Activated naive CD4-positive, alpha-beta T cell treated with anti-CD3 and anti-CD28 coated beads, Interleukin-2, amount 50 U/mL, for 16 hours (primary cell): ENCODE measurements at regions not wholly inside any gene's neighbourhood (a gene's known extent, or its start where the extent isn't known, plus 50 kb on each side); places are given as distances from the start of the nearest gene placed in this dataset.
"Not testable (repeated sequence)": the region's sequence is repeated elsewhere in the genome, so short reads cannot be mapped to it uniquely, and the experiment has no call there.

Experiments used
- DNase-seq: peaks from one replicate; pipeline ENCODE4 v3.0.0-alpha.2; 2020

- DNase-seq, result no peak
Measured at GRCh38 chr9:103242025-103242424, 246.9 kb downstream of the CYLC2 start.

GRCh38 chr9:103242486-103242885 lies 247.4 kb downstream of the CYLC2 start:
- DNase-seq, result no peak

- no peak for DNase-seq
Measured at GRCh38 chr9:103243553-103243952, 248.4 kb downstream of the CYLC2 start.

- no peak for DNase-seq
Measured at GRCh38 chr9:103245369-103245768, 250.2 kb downstream of the CYLC2 start.

GRCh38 chr9:103261951-103262350 lies 266.8 kb downstream of the CYLC2 start:
- DNase-seq, result no peak

- DNase-seq, result no peak
Measured at GRCh38 chr9:103266064-103266463, 270.9 kb downstream of the CYLC2 start.

- DNase-seq, result no peak
Measured at GRCh38 chr9:103277240-103277639, 282.1 kb downstream of the CYLC2 start.

GRCh38 chr9:103281126-103281525 lies 286.0 kb downstream of the CYLC2 start:
- no peak for DNase-seq

GRCh38 chr9:103287361-103287760 lies 292.2 kb downstream of the CYLC2 start:
- DNase-seq, result no peak

- DNase-seq, result no peak
Measured at GRCh38 chr9:103296189-103296588, 301.1 kb downstream of the CYLC2 start.

GRCh38 chr9:103301051-103301450 lies 305.9 kb downstream of the CYLC2 start:
- no peak for DNase-seq

- no peak for DNase-seq
Measured at GRCh38 chr9:103304797-103305196, 309.7 kb downstream of the CYLC2 start.

GRCh38 chr9:103319979-103320378 lies 324.8 kb downstream of the CYLC2 start:
- no peak for DNase-seq

- DNase-seq, result no peak
Measured at GRCh38 chr9:103323699-103324098, 328.6 kb downstream of the CYLC2 start.

- no peak for DNase-seq
Measured at GRCh38 chr9:103335461-103335860, 340.3 kb downstream of the CYLC2 start.

GRCh38 chr9:103355000-103355399 lies 359.9 kb downstream of the CYLC2 start:
- no peak for DNase-seq

GRCh38 chr9:103357980-103358379 lies 362.8 kb downstream of the CYLC2 start:
- not testable (repeated sequence) for DNase-seq

GRCh38 chr9:103361906-103362305 lies 366.8 kb downstream of the CYLC2 start:
- DNase-seq, result no peak

GRCh38 chr9:103362986-103363385 lies 367.9 kb downstream of the CYLC2 start:
- no peak for DNase-seq

- DNase-seq, result no peak
Measured at GRCh38 chr9:103364753-103365152, 369.6 kb downstream of the CYLC2 start.

- no peak for DNase-seq
Measured at GRCh38 chr9:103371152-103371551, 376.0 kb downstream of the CYLC2 start.

- DNase-seq, result no peak
Measured at GRCh38 chr9:103372828-103373227, 377.7 kb downstream of the CYLC2 start.

- DNase-seq, result no peak
Measured at GRCh38 chr9:103377667-103378066, 382.5 kb downstream of the CYLC2 start.

- DNase-seq, result peak; percentile 22
Measured at GRCh38 chr9:103397868-103398600, 402.9 kb downstream of the CYLC2 start.

GRCh38 chr9:103399535-103399934 lies 404.4 kb downstream of the CYLC2 start:
- DNase-seq, result no peak
